Esophagus muscularis mucosa (tissue), 3 donors: ENCODE measurements at regions not wholly inside any gene's neighbourhood (a gene's known extent, or its start where the extent isn't known, plus 50 kb on each side); places are given as distances from the start of the nearest gene placed in this dataset.

Source experiments
- POLR2AphosphoS5 ChIP-seq, 2 donors: sonication (generic); formaldehyde crosslinking; IDR thresholded peaks; one replicate each; pipeline ENCODE4 v1.6.1; 2017; ENCODE audit warnings: antibody characterized with exemption in 2 of 2
- TF ChIP-seq, protein P1 (sequence below), 3 experiments: fragments of 200-600 bp in 2 of 3; fragments of 450-650 bp in 1 of 3; sonication (generic) in 2 of 3; IDR thresholded peaks; one replicate each; pipeline ENCODE4 v1.5.1; 2017 to 2019; ENCODE audit warnings: antibody characterized with exemption in 3 of 3, mild to moderate bottlenecking in 2 of 3, moderate library complexity in 1 of 3

GRCh38 chr22:19579115-19579811 is 55.1 kb upstream of the CLDN5 start:
- TF ChIP-seq, protein P1, sequence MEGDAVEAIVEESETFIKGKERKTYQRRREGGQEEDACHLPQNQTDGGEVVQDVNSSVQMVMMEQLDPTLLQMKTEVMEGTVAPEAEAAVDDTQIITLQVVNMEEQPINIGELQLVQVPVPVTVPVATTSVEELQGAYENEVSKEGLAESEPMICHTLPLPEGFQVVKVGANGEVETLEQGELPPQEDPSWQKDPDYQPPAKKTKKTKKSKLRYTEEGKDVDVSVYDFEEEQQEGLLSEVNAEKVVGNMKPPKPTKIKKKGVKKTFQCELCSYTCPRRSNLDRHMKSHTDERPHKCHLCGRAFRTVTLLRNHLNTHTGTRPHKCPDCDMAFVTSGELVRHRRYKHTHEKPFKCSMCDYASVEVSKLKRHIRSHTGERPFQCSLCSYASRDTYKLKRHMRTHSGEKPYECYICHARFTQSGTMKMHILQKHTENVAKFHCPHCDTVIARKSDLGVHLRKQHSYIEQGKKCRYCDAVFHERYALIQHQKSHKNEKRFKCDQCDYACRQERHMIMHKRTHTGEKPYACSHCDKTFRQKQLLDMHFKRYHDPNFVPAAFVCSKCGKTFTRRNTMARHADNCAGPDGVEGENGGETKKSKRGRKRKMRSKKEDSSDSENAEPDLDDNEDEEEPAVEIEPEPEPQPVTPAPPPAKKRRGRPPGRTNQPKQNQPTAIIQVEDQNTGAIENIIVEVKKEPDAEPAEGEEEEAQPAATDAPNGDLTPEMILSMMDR (IDR thresholded peaks at IDR 0.05): no peak
- no peak for TF ChIP-seq POLR2AphosphoS5 (IDR thresholded peaks at IDR 0.05)
